ENCODE measurements at regions not wholly inside any gene's neighbourhood (a gene's known extent, or its start where the extent isn't known, plus 50 kb on each side); places are given as distances from the start of the nearest gene placed in this dataset.

- TF ChIP-seq CTCF (IDR thresholded peaks at IDR 0.05; ENCODE audit: insufficient read depth, low read depth, low read length) (no peak), EZH2 (IDR thresholded peaks at IDR 0.05; ENCODE audit: insufficient read depth, low read length) (no peak)
These were observed 58.1 kb upstream of the ZBTB40 start for GRCh38 chr1:22393587-22393986.
